ENCODE measurements at regions not wholly inside any gene's neighbourhood (a gene's known extent, or its start where the extent isn't known, plus 50 kb on each side); places are given as distances from the start of the nearest gene placed in this dataset.

DNA sequence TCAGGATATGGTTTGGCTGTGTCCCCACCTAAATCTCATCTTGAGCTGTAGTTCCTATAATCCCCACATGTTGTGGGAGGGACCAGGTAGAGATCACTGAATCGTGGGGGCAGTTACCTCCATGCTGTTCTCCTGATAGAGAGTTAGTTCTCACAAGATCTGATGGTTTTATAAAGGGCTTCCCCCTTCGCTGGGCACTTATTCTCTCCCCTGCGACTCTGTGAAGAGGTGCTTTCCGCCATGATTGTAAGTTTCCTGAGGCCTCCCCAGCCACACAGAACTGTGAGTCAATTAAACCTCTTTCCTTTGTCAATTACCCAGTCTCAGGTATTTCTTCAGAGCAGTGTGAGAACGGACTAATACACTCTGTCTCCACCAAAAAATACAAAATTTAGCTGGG is 291.9 kb downstream of the BCOR start:
- no peak for DNase-seq (ENCODE audit: low spot score)

DNA sequence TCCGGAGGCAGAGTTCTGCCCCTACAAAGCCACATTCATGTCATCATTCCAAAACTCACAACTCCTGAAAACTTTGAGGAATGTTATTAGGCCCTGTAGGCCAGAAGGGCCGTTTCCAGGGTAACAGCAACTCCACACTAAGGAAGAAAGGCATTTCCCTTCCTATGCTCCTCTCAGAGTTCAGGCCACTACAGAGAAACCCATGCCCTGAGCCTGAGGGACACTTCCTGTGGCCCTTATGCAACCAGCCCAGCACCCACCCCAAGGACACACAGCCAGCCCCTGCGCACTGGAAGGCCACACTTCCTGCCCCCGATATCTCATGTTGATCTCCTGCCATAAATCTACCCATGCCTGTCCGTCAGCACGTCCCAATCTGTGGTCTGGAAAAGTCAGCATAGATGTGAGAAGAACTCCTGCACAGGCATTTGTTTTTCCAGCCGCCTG is 289.3 kb downstream of the BCOR start:
- DNase-seq (ENCODE audit: low spot score) = no peak

DNA sequence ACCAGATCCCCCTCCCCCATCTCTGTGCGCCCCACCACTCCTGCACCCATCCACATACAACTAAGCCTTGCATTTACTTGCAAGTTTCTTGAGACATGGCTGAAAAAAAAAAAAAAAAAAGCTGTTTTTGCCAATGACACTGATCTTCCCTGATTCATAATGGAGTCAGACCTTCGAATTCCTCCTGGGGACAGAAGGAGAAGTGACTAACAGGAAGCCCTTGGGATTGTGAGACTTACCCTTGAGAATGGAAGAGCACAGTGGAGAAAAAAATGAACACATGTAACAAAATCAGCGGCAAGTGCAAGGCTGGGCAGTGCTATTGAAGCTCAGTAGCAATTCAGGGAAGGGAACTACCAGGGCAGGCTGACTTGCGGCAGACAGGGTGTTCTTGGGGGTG is 288.4 kb downstream of the BCOR start:
- DNase-seq (ENCODE audit: low spot score) = no peak

DNA sequence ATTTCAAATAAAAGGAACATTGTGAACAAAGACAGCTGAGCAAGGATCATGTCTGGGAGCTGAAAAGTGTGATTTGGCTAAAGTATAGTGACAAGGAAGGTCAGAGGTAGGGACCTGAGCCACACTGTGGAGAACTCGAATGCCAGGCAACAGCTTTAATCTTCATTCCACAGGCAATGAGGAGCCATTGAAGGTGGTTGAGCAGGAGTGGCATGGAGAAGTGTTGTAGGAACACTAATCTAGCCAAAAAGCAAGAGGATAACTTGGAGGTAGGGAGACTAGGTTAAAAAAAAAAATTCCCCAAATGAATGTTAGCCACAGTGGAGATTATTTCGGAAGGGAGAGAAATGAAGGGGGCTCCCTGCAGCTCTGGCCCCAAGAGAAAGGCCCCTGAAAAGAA is 286.9 kb downstream of the BCOR start:
- no peak for DNase-seq (ENCODE audit: low spot score)

DNA sequence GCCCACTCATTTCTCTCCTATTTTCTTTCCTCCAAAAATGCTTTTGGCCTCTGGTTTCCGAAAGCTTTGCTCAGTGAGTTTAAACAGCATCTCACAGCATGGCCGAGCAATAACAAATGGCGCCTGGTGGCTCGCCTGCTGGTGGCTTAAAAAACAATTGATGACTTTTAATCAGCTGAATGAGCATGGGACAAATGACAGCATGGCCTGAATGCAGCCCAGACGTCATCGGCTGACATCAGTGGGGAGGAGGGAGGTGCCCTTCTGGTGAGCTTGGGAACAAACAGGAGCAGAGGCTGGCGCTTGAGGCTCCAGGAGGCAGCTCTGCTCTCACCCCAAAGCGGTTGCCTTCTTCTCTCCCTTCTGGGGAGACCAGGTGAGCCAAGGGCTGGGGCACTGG is 286.4 kb downstream of the BCOR start:
- DNase-seq (ENCODE audit: low spot score) = peak; percentile 77

DNA sequence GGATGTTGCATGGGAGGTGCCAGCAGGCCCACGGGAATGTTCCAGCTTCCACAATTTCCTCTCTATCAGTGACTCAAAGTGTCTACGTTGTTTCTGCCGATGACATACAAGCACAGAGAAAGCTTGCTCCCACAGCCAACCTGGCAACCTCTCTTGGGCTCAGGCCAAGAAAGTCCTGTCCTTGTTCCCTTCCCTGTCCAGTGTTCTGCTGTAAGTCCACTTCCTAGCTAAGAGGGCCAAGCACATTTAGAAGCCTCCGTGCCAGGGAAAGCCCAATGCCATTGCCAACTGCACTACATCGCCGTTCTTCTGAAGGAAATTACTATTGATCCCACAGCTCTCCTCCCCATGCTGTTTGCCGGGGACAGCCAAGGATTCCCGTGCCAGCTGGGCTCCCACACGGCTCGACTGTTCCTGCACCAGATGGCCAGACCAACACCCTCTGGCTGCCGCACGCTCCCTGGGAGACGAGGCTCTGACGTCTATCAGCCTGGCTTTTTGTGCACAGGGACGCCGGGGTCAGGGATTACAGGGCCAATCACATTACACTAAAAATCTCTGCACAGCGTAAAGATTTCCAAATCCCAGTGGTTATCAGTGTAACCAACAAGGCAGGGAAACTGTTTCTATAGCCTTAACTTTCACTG is 284.0 kb downstream of the BCOR start:
- DNase-seq (ENCODE audit: low spot score) = peak; percentile 69

DNA sequence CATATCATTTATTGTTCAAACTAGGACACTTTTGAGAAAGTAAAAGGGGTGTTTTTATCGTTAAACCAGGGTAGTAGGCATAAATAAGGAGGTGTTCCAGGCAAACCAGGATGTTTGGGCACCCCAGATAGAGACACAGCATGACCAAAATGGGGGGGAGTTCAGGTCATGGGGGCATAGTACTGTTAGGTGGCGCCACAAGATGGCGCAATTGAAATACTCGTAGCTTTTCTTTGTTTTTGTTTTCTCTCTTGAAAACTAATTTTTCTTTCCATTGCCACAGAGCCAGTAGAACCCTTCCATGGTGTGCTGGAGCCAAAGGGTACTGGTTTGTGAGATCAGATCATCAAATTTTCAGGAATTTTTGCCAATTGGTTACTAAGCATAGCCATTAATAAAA is 283.4 kb downstream of the BCOR start:
- no peak for DNase-seq (ENCODE audit: low spot score)

DNA sequence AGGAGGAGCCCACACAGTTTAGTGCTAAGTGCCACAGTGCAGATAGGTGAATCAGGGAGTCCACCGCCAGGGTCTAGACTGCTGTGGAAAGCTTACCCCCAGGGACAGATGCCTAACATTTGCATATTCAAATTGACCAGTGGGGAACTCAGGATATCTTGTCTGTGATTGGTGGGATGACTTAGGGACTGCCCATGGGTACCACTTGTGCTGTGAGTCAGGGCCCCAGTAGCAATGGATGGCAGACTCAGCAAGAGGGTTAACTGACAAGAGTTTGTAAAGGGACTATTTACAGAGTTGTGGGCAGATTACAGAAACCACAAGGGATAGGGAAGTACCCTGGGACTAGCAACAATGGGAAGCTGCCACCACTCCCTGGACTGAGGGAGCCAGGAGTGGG is 282.1 kb downstream of the BCOR start:
- DNase-seq (ENCODE audit: low spot score) = no peak

DNA sequence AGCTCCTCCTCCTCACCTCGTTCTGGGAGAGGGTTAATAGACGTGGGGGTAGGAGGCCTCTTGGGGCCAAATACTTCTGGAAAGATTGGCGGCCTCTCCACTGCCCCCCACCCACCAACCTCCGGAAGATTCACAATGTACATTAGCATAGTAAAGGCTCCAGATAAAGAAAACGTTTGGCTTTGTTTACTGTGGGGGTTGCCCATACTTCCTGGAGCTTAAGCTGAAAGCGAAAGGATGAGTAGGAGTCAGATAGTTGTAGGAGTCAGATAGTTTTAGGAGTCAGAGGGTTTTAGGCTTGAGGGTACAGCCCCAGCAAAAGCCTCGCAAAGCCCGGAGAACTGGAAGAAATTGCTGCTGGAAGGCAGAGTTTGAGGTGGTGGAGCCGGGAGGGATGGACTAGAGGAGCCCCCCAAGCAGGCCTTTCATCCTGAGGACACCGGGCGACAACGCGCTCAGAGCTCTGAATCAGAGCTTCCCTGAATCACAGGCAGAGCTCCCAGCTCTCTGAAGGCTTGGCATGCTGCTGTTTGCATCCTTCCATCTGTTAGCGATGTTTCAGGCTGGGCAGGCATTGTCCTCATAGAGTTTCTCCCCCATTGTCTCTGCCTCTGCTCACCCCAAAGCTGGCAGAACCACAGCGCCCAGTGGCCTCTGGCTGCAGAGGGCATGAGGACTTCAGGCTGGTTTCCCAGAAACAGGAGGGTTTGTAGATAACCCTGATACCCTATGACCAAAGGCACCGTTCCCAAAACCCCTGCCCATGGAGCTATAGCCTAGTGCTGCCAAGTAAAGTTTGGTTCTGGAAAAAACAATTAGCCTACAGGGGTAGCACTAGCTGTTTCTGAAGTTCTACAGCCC is 280.7 kb downstream of the BCOR start:
- DNase-seq (ENCODE audit: low spot score) = peak; percentile 54

DNA sequence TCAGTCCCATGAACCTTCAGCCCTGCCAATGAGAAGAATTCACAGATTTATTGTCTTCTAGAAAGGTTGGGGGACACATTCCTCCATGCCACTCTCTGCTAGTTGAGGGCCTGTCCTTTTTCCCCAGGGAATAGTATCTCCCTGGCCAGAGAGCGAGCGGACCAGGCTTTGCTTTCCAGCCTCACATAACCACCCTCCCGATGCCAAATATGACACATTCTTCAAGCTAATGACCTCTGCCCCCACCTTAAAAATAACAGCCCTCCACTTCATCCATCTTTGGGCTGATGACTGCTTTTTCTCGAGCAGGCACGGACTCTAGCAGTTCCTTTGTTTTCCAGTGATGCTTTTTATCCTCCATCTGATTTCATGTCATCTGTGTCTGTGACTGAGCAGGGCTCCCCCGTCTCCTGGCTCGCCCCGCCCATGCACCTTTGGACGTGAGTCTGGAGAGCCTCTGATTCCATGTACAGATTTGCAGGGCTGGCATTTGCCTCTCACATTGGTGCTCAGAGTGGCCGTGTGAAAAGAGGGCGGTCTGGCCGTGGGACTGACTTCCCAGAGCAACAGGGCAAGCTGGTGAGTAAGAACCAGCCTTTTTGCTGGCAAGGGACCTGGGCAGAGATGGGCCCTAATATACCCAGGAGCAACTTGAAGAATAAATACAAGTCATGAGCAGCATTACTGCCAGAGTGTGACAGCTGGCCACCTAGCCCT is 279.8 kb downstream of the BCOR start:
- no peak for DNase-seq (ENCODE audit: low spot score)

DNA sequence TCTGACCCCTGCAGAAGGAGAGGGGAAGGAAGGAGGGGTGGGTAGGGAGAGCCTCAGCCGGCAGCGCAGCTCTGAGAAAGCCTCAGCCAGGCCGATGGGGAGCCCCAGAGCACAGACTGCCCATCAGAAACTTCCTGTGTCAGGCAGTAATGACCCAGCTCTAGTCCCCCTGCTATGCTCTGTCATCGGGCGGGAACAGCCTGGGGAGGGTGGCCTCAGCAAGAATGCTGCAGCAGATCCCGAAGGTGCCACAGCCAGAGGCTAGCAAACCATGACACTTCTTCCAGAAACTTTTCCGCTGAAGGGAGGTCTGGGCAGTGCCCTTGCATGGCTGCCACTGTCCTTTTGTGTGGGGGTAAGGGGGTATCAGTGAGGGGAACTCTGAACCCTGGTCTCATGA is 279.0 kb downstream of the BCOR start:
- no peak for DNase-seq (ENCODE audit: low spot score)

DNA sequence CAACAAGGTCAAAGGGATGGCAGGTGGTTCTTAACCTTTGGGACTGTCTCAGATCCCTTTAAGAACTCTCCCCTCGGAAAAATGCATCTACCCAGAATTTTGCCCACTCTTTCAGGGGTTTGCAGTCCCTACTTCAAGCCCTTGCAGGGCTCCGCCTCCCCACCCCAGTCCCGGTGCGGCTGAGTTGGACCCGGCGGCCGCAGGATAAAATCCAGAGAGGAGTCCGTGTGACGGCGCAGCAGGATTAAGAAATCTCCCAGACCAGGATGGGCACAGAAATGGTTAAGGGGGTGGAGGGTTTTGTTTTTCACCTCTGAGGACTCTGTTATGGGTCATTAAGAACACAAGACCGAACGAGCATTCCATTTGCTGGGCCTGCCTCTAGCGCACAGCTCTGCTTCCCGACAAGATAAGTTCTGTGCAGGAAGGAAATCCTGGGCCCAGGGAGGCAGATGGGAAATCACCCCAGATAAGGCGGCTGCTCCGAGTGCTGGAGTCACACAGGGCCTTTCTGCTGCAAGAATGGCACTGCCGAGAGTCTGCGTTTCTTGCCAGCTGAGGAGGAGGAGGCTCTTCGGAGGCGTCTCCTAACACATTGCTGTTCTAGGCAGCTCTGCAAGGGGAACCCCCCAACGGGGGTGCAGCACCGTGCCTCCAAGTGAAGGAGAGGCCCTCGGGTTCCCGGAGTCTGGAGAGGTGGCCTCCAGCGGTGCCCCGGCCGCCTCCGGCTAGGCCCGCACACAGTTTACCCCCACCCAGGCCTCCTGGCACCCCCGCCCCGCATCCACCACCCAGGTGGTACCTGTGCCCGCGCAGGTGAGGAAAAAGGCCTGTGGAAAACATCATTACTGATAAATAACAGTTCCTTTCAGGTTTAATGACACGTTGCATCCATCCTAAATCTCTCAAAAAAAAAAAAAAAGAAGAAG is 277.6 kb downstream of the BCOR start:
- DNase-seq (ENCODE audit: low spot score) = no peak

DNA sequence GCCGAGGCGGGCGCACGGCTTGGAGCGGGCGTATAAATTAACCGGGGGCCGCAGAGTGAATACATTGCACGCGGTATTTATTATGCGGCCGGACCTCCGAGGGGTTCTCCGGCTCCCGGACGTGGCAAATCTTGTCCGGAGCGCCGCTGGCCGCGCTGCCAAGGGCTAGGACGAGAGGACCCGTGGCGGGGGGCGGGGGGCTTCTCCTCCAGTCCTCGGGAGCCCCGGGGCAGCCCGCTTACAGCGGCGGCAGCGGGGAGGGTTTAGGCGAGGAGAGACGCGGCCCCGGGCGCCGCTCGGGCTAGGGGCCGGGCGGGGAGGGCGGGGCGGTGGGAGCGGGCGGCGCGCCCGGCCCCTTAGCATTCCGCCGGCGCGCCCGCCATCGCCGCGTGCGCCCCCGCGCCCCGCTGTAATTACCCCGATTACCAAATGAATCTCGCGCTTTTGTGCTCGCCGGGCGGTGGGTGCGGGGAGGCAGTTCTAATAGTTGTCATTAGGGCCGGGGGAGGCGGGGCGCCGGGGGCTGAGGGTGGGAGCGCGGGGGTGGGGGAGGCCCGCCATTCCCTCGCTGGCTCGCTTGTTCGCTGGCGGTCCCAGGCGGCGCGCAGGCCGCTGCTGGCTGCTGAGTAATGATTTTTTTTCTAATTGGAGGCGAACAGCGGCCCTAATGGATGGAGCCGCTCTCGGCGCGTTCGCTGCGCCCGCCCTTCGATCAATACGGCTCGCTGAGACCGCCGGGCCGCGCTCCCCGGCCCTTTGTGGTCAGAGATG is 276.6 kb downstream of the BCOR start:
- no peak for DNase-seq (ENCODE audit: low spot score)

DNA sequence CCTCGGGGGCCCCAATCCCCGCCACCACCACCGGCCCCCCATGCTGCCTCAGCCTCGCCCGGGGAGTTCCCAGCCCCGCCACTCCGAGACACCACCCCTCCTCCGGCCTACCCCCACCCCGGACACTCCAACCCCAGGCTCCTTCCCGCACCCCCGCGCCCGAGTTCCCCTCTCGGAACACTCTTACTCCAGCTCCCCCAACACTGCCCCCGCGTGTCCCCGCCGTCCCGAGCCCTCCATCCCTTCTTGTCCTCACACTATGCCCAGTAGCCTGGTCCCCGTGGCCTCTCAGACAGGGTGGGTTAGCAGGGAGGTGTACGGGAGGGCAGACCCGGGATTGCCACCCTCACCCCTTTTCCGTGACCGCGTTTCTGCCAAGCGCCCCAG is 276.1 kb downstream of the BCOR start:
- DNase-seq (ENCODE audit: low spot score) = no peak

DNA sequence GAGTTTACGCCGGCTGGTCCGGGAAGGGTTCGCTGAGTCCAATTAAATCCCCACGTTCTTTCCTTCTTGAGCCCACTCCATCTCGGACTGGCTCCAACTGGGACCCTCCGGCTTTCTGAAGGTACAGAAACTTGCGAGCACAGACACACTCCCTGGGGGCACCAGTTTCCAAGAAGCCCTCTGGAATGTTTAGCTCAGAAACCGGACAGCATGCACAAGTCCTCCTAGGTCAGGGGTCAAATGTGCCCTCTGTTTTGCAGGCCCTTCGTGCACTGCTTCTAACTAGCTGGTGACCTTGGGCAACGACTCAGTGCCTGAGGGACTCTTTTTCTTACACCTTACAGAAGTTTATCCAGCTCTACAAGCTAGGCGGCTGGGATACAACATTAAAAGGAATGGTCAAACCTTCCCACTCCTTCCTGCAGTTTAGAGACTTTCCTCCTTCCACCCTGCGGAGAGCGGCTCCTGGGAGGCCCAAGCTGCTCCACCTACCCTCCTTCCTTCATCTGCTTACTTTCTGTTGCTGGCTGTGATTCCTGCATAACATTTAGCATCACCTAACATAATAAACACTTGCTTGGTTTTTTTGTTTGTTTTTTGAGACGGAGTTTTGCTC is 275.5 kb downstream of the BCOR start:
- no peak for DNase-seq (ENCODE audit: low spot score)

DNA sequence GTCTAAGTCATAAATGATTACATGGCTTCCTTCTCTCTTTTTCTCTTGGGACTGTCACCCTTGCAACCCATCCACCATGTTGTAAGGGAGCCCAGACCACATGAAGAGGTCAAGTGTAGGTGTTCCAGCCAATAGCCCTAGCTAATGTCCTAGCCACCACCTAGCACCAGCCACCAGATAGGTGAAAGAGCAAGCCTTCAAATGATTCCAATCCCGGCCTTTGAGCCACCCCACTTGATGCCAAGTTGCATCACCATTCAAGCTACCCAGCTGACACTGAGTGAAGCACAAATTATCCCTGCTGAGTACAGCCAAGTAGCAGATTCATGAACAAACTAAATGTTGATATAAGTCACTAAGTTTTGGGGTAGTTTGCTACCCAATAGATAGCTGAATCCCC is 274.3 kb downstream of the BCOR start:
- no peak for DNase-seq (ENCODE audit: low spot score)

DNA sequence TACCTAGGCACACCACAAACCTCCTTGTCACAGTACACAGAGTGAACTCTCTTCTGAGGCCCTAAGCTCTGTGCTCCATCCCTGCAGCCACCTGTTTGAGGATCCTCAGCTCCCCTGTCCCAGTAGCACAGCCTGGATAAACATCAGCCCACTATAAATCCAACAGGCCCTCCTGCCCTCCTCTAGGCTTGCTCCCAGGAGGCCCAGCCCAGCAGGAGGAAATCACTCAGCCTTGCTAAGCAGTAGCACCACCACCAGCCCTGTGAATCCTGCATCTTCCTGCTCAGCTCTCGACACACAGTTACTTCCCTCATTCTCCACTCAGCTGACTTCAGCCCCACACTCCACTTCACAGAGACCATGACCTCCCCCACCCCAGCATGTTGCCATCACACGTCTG is 273.9 kb downstream of the BCOR start:
- no peak for DNase-seq (ENCODE audit: low spot score)

DNA sequence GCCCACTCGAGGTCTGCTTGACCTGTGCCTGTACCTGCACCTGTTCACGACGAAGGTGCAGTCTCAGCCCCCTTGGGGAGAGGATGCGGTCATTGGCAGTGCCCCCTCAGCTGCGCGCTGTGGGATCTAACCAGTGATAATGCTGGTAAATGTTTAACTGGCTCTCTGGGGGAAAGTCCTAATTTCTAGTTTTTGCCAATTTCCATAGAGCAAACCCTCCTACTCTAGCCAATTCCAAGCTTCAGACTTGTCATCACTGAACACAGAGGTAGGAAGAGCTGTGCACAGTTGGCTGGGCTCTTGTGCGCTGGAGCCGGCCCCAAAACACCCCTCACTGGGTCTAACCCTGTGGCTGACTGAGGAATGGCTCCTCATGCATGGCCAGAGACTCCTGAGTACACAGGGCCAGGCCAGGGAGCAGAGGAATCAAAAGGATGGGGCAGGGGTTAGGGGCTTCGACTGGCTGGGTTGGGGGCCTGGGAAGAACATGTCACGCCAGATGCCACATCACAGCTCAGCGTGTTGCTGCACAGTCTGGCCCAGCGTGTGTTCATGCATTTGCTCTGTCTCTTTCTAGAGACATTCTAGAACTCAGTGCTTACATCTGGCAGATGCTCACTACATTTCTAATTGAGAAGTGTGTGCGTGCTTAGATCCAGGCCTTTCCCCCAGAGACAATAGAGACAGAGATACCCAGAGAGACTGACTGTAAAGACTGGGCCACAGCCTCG is 270.8 kb downstream of the BCOR start:
- no peak for DNase-seq (ENCODE audit: low spot score)

DNA sequence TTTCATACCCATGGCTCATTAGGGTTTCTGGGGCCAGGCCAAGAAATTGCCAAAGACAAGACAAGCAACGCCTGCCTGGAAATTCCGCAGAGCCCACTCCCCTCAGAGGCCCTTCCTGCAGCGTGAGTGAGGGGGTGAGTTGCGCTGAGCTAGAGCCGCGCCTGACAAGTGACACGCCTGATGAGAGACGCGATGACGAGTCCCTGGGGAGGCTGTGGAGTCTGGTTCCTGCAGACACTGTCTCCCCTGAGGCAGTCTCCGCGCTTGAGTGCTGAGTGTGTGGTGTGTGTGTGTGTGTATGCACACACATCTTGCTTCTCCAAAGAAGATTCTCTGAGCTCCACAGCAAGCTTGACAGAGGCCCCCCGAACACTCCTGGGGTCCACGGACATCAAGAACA is 269.8 kb downstream of the BCOR start:
- DNase-seq (ENCODE audit: low spot score) = no peak

DNA sequence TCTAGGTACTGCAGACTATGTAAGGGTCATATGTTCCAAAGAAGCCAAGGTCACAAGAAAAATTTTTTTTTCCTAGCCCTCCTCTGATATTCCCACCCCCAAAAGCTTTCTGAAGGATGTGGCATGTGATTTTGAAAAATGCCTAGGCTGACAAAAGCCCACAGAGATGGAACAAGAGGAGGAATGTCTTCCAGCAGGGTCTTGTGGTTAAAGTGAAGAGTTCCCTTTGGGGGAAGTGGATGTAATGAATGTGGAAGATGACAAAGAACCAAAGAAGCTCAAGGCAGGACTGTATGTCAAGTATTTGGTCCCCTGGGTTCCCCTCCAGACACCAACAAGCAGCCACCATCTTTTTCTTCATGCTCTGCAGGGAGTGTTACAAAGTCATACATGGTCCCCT is 268.8 kb downstream of the BCOR start:
- no peak for DNase-seq (ENCODE audit: low spot score)
